ENCODE measurements at regions not wholly inside any gene's neighbourhood (a gene's known extent, or its start where the extent isn't known, plus 50 kb on each side); places are given as distances from the start of the nearest gene placed in this dataset.

DNA sequence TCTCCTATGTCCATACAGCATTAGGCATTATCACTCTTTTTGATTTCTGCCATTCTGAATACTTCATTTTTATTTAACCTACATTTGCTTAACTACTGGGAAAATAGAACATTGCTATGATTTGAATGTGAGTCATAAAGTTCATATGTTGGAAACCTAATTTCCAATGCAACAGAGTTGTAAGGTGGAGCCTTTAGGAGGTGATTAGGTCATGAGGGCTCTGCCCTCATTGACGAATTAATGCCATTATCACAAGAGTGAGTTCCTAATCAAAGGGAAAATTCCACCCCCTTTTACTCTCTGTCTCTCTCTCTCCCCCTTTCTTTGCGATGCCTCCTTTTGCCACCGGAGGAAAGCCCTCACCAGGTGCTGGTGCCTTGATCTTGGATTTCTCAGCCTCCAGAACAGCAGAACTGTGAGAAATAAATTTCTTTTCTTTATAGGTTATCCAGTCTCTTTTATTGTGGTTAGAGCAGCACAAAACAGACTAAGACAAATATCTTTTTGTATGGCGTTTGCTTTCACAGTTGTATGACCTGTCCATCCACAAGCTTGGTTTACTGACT, 180.1 kb upstream of the ARID2 start:
- no peak for DNase-seq (ENCODE audit: low read depth in 2 of 2)

DNA sequence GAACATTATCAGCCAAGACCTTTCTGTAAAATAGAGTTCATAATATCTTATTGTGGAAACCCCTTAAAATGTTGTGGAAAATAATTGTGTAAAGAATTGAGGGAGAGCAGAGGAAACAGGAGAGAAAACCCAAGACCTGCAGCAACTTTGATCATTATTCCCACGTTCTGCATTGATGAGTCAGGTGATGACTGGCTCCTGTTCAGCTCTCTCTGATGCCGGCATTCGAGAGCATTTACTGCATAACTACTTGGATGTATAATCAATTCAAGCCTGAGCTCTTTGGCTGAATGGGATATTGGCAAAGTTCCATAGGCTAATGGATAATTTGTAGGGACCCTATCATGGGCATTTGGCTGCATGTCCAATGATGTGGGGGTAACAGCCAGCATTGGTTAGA, 176.3 kb upstream of the ARID2 start:
- DNase-seq (ENCODE audit: low read depth in 2 of 2), result no peak

DNA sequence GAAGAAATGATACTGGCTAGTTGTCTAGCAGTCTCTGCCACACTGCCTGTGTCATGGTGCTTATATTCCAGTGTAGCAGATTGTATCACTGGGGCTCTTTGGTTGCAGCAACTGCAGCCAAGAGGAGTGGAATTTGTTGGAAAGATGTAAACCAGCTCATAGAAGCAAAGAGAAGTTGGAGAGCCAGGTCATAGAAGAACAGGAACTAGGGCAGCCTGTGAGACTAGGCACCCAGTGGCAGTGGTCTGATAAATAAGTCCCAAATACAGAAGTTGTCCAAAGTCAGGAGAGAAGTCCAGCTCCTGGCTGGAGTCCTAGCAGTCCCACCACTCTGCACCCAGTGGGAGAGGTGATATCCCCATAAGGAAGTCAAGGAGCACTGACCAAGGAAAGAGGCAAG, 172.5 kb upstream of the ARID2 start:
- no peak for DNase-seq (ENCODE audit: low read depth in 2 of 2)

DNA sequence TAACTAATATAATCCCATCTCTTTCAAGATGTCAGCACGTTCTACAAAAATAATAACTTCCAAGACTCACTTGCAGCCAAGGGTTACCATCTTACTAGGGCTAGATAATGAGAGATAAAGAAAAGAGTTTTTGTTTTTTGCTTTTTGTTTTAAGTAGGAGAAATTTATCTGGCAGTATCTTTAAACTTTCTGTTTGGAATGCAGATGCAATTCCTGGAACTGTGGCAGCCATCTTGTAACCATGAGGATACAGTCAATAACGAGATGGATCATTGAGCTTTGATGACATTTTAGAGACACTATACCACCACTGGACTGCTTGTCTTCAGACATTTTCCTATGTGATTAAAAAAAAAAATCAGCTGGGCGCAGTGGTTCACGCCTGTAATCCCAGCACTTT, 171.2 kb upstream of the ARID2 start:
- no peak for DNase-seq (ENCODE audit: low read depth in 2 of 2)

DNA sequence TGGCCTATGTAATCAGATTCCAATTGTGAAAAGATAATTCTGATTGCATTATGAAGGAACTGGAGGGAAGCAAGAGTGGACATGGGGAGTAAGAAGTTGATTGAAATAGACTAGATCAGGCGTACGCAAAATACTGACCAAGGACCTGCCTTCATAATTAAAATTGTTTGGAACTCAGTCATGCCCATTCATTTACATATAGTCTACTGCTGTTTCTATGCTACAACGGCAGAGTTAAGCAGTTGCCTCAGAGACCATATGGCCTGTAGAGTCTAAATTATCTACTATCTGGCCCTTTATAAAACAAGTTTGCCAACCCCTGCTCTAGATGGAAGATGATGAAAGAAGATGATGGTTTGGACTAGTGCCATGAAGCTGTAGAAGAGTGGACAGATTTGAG, 170.0 kb upstream of the ARID2 start:
- no peak for DNase-seq (ENCODE audit: low read depth in 2 of 2)

DNA sequence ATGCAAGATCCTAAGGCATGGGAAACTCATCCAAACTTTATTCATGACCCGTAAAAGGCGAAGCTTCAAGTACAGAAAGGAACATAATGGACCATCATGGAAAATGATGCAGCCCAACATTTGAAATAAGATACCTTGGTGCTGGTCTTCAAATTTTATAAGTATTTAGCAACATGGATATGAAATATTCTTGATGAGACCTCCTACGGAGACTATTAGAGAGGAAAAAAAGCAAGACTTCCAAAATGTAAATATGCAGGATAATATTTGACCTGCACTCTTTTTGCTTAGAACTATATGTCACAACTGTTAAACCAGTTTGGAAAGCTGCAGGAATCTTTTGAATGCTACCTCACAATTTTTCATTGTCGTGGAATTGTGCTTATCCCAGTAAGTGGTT, 168.8 kb upstream of the ARID2 start:
- DNase-seq (ENCODE audit: low read depth in 2 of 2), result no peak

DNA sequence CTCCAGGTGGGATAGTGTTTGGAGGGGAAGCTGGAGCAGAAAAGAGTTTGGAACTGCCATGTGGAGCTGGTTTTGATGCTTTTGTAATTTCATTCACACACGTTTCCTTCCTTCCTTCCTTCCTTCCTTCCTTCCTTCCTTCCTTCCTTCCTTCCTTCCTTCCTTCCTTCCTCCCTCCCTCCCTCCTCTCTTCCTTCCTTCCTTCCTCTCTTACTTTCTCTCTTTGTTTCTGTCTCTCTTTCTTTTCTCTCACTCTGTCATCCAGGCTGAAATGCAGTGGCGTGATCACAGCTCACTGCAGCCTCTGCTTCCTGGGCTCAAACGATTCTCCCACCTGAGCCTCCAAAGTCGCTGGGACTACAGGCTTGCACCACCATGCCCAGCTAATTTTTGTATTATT, 168.0 kb upstream of the ARID2 start:
- no peak for DNase-seq (ENCODE audit: low read depth in 2 of 2)

DNA sequence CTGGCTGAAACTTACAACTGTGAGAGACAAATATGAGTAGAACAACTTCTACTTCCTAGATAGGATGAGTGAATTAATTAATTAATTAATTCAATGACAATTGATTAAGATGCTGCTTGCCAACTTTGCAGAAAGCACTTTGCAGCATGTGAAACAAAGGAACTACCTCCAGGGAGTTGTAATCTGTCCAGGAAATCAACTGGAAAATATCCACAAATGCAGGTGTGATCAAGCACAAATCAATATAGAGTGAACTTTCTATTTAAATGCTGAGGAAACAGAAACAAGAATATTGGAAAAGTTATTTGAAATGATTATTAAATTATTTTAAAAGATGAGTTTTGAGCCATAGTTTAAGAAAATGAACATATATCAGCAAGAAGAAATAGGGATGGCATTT, 163.9 kb upstream of the ARID2 start:
- no peak for DNase-seq (ENCODE audit: low read depth in 2 of 2)

DNA sequence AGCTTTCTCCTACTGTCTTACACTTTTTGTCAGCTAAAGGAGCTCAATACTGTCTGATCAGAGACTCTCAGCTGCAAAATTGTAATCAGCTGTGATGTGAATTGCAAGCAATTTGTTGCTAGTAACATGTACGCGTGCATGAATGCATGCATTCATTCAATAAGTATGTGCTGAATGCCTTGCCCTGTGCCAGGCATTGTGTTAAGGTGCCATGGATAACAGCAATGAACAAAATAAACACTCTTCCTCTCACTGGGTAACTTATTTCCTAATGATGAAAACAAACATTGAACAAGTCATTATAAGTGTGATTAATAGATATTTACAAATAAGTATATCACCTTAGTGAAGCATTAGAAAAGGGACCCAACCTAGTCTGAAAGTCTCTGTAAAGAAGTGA, 163.2 kb upstream of the ARID2 start:
- DNase-seq (ENCODE audit: low read depth in 2 of 2), result no peak

DNA sequence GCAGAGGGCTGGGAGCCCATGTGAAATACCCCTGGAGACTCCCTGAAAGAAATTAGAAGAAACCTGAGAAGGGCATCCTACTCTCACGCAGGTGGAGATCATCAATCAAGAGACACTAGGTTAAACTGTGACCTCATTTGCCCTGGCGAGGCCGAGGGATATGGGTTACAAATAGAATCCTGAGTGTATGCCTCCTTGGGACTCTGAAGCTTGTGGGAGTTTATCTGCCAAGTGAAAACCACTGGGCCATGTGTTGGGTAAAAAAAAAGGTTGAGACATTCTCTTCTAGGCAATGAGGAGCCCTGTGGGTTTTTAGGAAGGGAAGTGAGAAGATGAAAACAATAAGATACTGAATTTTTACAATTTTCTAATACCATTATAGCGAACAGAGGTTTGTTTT, 160.7 kb upstream of the ARID2 start:
- no peak for DNase-seq (ENCODE audit: low read depth in 2 of 2)

DNA sequence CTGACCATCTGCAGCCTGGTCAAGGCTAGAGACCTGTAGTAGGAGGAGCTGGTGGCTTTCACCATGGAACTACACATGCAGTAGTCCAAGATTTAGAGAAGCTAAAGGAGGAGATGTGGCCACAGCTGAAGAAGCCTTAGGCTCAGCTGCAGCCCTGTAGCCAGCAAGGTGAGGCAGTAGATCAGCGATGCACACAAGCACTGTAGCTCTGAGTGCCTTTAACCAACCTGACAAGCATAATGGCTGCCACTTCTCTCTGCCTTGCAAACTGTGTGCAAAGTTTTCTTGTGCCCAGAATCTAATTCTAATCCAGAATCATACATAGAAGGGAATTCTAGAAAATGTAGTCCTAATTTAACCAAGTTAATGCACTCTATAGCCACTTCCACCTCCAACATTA, 159.0 kb upstream of the ARID2 start:
- no peak for DNase-seq (ENCODE audit: low read depth in 2 of 2)

DNA sequence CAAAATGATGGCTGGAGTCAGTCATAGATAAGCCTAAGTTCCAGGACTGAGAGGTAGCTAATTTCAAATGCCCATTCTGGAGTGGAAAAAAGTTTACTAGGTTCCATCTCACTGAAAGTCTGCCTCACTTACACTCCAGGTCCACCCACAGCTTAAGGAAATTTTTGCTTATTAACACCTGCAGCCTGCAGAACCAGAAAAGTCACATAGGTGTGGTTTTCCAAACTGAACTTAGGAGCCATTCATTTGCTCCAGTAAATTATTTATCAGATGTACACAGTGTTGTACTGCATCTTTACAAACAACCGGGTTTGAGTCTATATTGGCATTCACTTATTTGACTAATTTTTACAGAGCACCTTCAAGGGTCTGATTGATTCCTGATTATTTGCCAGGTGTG, 157.4 kb upstream of the ARID2 start:
- DNase-seq (ENCODE audit: low read depth in 2 of 2), result no peak

DNA sequence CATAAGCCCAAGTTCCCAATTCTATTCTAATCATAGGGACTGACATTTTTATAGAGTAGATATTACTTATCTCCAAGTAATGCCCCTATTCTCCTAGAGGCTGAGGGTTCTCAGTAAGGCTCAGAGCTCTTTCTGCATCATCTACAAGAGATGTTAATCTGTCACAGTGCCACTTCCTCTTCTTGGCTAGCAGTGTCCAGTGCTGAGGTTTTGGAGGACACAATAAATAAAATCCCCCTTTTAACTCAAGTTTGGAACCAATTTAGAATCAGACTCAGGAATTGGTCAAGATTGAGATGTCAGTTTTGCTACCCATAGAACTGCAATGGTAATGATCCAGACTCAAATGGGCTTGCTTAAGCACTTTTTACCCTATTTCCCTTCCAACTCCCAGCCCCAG, 154.1 kb upstream of the ARID2 start:
- DNase-seq (ENCODE audit: low read depth in 2 of 2), result no peak

DNA sequence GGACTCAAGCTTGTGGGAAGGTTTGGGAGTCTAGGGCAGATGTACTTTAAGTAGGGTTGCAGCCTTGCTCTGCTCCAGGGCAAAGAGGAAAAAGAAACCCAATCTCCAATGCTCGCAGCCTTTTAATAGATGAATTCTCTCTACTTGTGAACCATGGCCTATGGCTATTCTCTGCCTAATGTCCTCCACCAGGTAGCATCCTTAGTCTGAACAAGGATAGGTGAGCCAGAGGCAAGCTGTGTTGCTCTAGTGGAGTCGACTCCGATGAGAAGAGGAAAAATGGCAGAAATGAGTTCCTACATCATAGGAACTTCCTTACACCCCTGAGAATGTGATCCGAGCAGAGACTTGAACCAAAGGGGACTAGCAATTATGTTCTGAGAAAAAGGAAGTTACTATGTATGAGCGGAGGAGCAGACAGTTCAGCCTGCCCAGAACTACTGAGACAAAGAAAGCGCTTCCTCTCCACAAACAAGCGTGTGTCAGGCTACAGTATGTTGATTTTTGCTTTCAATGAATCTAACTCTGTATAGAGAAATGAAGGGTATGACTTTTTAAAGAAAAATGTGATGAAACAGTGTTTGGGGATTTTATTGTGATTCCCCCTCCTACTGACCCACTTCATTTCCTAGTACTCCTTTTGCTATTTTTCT, 153.6 kb upstream of the ARID2 start:
- DNase-seq (ENCODE audit: low read depth in 2 of 2), result no peak

DNA sequence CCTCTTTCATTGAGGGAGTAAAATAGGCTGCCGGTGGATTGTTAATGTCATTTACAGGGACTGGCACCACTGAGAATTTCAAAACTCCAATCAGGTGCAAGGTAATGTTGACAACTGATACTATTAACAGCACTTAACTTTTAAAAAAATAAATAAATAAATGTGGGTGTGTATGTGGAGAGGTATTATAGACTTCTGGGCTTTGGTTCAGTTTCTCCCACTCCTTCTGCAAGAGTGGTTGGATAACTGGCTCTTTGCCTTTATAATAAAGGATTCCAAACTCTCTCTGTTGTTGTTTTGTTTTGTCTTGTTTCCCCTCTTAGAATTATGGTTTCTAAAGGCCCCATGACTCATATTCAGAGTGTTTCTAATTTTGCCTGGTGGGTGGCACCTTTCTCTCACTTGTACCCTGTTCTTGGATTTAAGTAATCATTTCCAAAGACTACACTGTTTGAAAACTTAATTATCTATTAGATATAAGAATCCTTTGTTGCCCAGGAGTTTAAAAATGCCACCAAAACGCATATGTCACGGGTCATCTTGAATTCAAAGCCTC, 151.6 kb upstream of the ARID2 start:
- DNase-seq (ENCODE audit: low read depth in 2 of 2), result no peak

DNA sequence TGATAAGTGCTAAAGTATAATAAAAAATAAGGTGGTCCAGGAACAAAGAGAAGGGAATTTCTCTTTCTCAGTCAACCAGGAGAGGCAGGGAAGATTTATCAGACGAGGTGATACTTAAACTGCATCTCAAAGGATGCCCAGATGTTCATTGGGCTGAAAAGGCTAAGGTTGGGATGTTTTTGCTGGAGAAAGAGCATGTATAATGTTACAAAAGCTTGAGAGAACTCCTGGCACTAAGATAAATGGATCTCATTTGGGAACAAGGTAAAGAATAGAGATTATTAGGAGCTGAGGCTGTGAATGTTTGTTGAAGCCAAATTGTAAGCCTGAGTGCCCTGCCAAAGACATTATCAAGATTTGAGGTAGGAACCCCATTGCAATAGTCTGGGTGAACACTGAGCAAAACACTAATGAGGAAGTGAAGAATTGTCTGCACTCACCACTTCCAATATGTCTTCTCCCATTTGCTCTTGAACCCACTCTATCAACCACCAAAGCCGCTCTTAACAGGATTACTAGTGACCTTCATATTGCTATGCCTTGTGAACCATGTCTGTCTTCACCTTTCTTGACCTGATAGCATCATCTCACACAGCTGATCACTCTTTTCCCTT, 149.0 kb upstream of the ARID2 start:
- DNase-seq (ENCODE audit: low read depth in 2 of 2), result no peak

DNA sequence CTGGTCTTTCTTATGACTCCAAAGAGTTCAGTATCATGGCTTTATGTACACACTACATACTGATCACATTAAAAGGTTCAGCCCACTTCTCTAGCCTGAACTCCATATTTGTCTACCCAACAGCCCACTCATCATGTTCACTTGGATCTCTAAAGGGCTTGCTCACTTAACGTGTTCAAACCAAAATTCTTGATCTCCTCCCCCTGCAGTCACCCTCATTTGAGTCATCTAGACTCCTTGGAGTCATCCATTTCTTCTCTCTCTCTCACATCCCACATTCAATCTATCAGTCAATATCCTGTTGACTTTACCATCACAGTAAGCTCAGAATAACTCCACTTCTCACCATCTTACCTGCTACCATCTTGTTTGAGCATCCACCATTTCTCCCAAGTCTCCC, 148.4 kb upstream of the ARID2 start:
- DNase-seq (ENCODE audit: low read depth in 2 of 2), result no peak

DNA sequence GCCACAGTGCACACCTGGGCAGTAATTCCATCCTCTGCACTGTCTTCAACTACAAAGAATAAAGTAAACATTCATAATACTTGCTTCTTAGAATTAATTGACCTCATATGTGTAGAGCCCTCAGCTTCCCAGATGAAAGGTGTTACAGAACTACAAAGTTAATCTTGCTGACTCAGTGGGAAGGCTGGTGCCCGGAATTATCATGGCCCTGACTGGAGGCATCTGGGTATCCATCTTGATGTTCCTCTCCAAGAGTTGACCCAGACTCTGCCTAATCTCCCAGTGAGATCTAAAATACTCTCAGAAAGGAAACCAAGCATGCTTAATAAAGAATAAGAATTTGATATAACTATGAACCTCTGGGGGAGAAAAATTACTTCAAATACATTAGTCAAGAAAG, 147.0 kb upstream of the ARID2 start:
- DNase-seq (ENCODE audit: low read depth in 2 of 2), result no peak

DNA sequence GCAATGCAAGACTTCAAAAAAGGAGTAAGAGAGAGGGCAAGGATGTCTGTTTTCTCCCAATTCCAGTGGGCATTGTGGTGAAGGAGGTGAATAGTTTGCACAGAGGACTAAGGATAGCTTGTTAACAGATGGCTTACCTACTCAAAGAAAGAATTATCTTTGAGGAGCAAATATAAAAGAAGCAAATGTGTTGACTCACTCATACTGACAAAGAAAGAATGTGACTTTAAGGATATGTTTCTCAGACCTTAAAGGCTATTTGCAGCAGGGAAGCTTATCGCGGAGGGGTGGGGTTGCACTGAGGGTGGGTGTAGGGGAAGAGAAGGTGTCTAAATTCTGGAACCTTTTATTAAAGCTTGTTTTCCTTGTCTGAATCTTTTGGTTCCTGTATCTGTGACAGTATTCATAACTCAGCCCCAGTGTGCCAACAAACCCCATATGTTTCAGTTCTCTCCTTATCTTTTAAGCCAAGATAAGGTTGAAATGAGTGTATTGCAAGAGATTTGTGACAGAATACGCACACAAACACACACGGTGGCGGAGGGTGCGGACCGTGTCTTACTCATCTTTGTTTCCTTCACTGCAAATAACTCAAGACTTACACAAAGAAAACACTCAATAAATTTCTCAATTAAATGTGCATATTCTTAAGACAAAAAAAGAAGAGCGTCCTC, 146.4 kb upstream of the ARID2 start:
- no peak for DNase-seq (ENCODE audit: low read depth in 2 of 2)

DNA sequence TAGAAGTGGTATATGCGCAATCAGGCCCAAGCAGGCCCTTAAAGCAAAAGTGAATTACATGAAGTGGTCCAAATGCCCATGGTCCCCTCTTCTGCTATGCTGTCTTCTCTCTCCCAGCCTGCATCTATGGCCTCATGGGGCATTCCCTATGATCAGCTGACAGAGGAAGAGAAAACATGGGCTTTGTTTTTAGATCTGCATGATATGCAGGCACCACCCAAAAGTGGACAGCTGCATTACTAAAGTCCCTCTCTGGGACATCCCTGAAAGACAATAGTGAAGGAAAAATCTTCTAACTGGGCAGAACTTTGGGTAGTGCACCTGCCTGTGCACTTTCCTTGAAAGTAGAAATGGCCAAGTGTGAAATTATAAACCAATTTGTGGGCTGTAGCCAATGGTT, 145.2 kb upstream of the ARID2 start:
- no peak for DNase-seq (ENCODE audit: low read depth in 2 of 2)

DNA sequence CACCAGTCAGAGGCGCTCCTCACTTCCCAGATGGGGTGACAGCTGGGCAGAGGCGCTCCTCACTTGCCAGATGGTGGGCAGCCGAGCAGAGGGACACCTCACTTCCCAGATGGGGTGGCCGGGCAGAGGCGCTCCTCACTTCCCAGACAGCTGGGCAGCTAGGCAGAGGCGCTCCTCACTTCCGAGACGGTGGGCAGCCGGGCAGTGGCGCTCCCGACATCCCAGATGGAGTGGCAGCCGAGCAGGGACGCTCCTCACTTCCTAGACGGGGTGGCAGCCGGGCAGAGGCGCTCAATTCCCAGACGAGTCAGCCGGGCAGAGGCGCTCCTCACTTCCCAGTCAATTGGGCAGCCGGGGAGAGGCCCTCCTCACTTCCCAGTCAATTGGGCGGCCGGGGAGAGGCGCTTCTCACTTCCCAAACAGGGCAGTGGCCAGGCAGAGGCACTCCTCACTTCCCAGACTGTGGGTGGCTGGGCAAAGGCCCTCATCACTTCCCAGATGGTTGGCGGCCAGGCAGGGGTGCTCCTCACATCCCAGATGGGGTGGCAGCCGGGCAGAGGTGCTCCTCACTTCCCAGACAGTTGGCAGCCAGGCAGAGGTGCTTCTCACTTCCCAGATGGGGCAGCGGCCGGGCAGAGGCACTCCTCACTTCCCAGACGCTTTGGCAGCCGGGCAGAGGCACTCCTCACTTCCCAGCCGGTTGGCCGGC, 143.8 kb upstream of the ARID2 start:
- DNase-seq (ENCODE audit: low read depth in 2 of 2), result no peak

DNA sequence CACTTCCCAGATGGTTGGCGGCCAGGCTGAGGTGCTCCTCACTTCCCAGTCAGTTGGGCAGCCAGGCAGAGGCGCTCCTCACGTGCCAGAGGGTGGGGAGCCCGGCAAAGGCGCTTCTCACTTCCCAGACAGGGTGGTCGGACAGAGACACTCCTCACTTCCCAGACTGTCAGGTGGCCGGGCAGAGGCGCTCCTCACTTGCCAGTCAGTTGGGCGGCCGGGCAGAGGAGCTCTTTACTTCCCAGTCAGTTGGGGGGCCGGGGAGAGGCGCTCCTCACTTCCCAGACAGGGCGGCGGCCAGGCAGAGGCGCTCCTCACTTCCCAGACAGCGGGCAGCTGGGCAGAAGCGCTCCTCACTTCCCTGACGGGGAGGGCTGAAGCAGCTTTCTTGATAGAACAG, 143.0 kb upstream of the ARID2 start:
- no peak for DNase-seq (ENCODE audit: low read depth in 2 of 2)

All from stimulated activated CD8-positive, alpha-beta memory T cell treated with anti-CD3 and anti-CD28 coated beads, Interleukin-2, amount 100 ng/mL, for 1 hour (primary cell).